ENCODE measurements at regions not wholly inside any gene's neighbourhood (a gene's known extent, or its start where the extent isn't known, plus 50 kb on each side); places are given as distances from the start of the nearest gene placed in this dataset.
"Not testable (repeated sequence)": the region's sequence is repeated elsewhere in the genome, so short reads cannot be mapped to it uniquely, and the experiment has no call there.

DNA sequence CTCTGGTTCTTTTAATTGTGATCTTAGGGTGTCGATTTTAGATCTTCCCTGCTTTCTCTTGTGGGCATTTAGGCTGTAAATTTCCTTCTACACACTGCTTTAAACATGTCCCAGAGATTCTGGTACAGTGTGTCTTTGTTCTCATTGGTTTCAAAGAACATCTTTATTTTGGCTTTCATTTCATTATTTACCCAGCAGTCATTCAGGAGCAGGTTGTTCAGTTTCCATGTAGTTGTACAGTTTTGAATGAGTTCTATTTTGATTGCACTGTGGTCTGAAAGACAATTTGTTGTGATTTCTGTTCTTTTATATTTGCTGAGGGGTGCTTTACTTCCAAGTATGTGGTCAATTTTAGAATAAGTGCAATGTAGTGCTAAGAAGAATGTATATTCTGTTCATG lies 423.8 kb downstream of the PIK3C3 start:
- TF ChIP-seq, protein P1, sequence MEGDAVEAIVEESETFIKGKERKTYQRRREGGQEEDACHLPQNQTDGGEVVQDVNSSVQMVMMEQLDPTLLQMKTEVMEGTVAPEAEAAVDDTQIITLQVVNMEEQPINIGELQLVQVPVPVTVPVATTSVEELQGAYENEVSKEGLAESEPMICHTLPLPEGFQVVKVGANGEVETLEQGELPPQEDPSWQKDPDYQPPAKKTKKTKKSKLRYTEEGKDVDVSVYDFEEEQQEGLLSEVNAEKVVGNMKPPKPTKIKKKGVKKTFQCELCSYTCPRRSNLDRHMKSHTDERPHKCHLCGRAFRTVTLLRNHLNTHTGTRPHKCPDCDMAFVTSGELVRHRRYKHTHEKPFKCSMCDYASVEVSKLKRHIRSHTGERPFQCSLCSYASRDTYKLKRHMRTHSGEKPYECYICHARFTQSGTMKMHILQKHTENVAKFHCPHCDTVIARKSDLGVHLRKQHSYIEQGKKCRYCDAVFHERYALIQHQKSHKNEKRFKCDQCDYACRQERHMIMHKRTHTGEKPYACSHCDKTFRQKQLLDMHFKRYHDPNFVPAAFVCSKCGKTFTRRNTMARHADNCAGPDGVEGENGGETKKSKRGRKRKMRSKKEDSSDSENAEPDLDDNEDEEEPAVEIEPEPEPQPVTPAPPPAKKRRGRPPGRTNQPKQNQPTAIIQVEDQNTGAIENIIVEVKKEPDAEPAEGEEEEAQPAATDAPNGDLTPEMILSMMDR (IDR thresholded peaks at IDR 0.05; ENCODE audit: low read depth, low read length, poor library complexity, severe bottlenecking): not testable (repeated sequence)
- TF ChIP-seq EZH2phosphoT487 (IDR thresholded peaks at IDR 0.05; ENCODE audit: borderline replicate concordance, low read length): not testable (repeated sequence)

Measured in DOHH2 (cell line).